ENCODE measurements at regions not wholly inside any gene's neighbourhood (a gene's known extent, or its start where the extent isn't known, plus 50 kb on each side); places are given as distances from the start of the nearest gene placed in this dataset.

GRCh38 chr9:86730163-86730928 is 217.0 kb downstream of the GAS1 start:
- DNase-seq (ENCODE audit: low read depth): no peak

- DNase-seq (ENCODE audit: low read depth): no peak
Observed at GRCh38 chr9:86724529-86724928, 222.8 kb downstream of the GAS1 start.

GRCh38 chr9:86723346-86723745 is 224.0 kb downstream of the GAS1 start:
- DNase-seq (ENCODE audit: low read depth): no peak

- DNase-seq (ENCODE audit: low read depth): no peak
Observed at GRCh38 chr9:86722706-86723075, 224.6 kb downstream of the GAS1 start.

GRCh38 chr9:86721843-86722705 is 225.2 kb downstream of the GAS1 start:
- peak; percentile 84 for DNase-seq (ENCODE audit: low read depth)

GRCh38 chr9:86721226-86721781 is 226.0 kb downstream of the GAS1 start:
- DNase-seq (ENCODE audit: low read depth): peak; percentile 31

GRCh38 chr9:86720639-86721225 is 226.6 kb downstream of the GAS1 start:
- DNase-seq (ENCODE audit: low read depth): no peak

- no peak for DNase-seq (ENCODE audit: low read depth)
Observed at GRCh38 chr9:86718388-86719049, 228.8 kb downstream of the GAS1 start.

GRCh38 chr9:86716326-86716922 is 230.9 kb downstream of the GAS1 start:
- no peak for DNase-seq (ENCODE audit: low read depth)

GRCh38 chr9:86714999-86715398 is 232.3 kb downstream of the GAS1 start:
- peak; percentile 21 for DNase-seq (ENCODE audit: low read depth)

- no peak for DNase-seq (ENCODE audit: low read depth)
Observed at GRCh38 chr9:86713970-86714369, 233.3 kb downstream of the GAS1 start.

- DNase-seq (ENCODE audit: low read depth): peak; percentile 72
Observed at GRCh38 chr9:86713470-86713869, 233.8 kb downstream of the GAS1 start.

- DNase-seq (ENCODE audit: low read depth): no peak
Observed at GRCh38 chr9:86708918-86709835, 238.1 kb downstream of the GAS1 start.

GRCh38 chr9:86707932-86708510 is 239.3 kb downstream of the GAS1 start:
- DNase-seq (ENCODE audit: low read depth): no peak

- peak; percentile 92 for DNase-seq (ENCODE audit: low read depth)
Observed at GRCh38 chr9:86706391-86706790, 240.9 kb downstream of the GAS1 start.

- no peak for DNase-seq (ENCODE audit: low read depth)
Observed at GRCh38 chr9:86705490-86705889, 241.8 kb downstream of the GAS1 start.

GRCh38 chr9:86703346-86703745 is 244.0 kb downstream of the GAS1 start:
- DNase-seq (ENCODE audit: low read depth): no peak

GRCh38 chr9:86700629-86701028 is 246.7 kb downstream of the GAS1 start:
- no peak for DNase-seq (ENCODE audit: low read depth)

GRCh38 chr9:86697999-86698398 is 249.3 kb downstream of the GAS1 start:
- no peak for DNase-seq (ENCODE audit: low read depth)

GRCh38 chr9:86697213-86697612 is 250.1 kb downstream of the GAS1 start:
- DNase-seq (ENCODE audit: low read depth): no peak
